ENCODE measurements at regions not wholly inside any gene's neighbourhood (a gene's known extent, or its start where the extent isn't known, plus 50 kb on each side); places are given as distances from the start of the nearest gene placed in this dataset.

DNA sequence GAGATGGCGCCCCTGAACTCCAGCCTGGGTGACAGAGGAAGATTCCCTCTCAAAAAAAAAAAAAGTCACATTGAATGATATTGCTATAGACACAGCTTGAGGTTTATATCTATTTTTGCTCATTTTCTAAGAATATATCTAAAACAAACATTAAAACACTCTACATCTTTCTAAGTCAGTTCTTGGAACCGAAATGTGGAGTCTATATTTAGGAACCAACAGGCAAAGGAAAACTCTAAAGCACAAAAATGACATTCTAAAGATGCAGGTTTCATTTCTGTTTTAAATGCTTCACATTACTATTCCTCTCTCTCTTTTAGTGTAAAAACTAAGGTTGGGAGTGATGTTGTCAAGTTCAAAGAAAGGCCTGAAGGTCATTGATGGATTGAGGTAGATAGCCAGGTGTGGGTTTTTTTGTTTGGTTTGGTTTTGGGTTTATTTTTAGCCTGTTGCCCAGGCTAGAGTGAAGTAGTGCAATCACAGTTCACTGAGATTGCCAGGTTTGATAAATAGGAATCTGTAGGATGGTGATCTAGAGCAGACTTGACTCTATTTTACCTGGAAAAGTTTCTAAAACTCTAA, 194.0 kb upstream of the RBBP8 start:
- H3K27ac ChIP-seq, result no peak overlapping the region
- no peak for DNase-seq (ENCODE audit: low spot score)
- no peaks in the 10 kb centered on the region for H3K27me3 ChIP-seq
- no peaks in the 10 kb centered on the region for H3K9me3 ChIP-seq
- no peaks in the 10 kb centered on the region for H3K4me1 ChIP-seq
- no peak overlapping the region for H3K4me3 ChIP-seq
- no peak for TF ChIP-seq CTCF (IDR thresholded peaks at IDR 0.05)
- no peaks in the 10 kb centered on the region for H3K36me3 ChIP-seq

GRCh38 chr18:22739789-22740188, 193.3 kb upstream of the RBBP8 start:
- Histone ChIP-seq H3K9me3 (no peaks in the 10 kb centered on the region), H3K4me3 (no peak overlapping the region), H3K4me1 (no peaks in the 10 kb centered on the region), H3K27me3 (no peaks in the 10 kb centered on the region), H3K36me3 (no peaks in the 10 kb centered on the region), H3K27ac (no peak overlapping the region)
- TF ChIP-seq CTCF (IDR thresholded peaks at IDR 0.05), result no peak
- DNase-seq (ENCODE audit: low spot score), result no peak

GRCh38 chr18:22741318-22741717, 191.8 kb upstream of the RBBP8 start:
- no peak overlapping the region for H3K4me3 ChIP-seq
- H3K27ac ChIP-seq, result no peak overlapping the region
- no peaks in the 10 kb centered on the region for H3K27me3 ChIP-seq
- no peak for TF ChIP-seq CTCF (IDR thresholded peaks at IDR 0.05)
- no peaks in the 10 kb centered on the region for H3K36me3 ChIP-seq
- no peaks in the 10 kb centered on the region for H3K4me1 ChIP-seq
- no peaks in the 10 kb centered on the region for H3K9me3 ChIP-seq
- no peak for DNase-seq (ENCODE audit: low spot score)

DNA sequence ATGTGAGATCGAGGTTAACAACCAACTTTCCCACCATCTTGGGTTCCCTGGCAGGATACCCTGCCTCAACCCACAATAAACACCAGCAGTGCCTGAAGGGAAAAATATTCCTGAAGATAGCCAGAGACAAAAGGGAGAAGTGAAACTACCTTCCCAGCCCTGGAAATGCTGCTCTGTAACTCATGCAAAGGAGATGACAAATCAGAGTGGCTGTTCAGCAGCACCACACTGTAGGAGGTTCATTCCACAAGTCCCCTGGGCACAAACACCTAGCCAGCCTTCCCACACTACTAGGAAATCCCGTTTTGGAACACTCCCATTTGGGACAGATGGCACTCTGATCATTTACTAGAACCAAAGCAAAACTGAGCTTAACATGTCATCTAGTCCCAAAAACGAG, 190.7 kb upstream of the RBBP8 start:
- Histone ChIP-seq H3K4me1 (no peaks in the 10 kb centered on the region), H3K4me3 (no peak overlapping the region), H3K27ac (no peak overlapping the region), H3K27me3 (no peaks in the 10 kb centered on the region), H3K9me3 (no peaks in the 10 kb centered on the region), H3K36me3 (no peaks in the 10 kb centered on the region)
- no peak for DNase-seq (ENCODE audit: low spot score)
- no peak for TF ChIP-seq CTCF (IDR thresholded peaks at IDR 0.05)

DNA sequence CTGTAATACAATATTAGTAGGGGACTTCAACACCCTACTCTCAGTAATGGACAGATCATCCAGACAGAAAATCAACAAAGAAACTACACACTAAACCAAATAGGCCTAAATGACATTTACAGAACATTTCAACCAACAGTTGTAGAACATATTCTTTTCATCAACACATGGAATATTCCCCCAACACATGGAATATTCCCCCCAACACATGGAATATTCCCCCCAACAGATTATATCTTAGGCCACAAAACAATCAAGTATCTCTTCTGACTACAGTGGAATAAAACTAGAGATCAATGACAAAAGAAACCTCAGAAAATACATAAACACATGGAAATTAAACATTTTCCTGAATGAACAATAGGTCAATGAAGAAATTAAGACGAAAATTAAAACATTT, 187.2 kb upstream of the RBBP8 start:
- H3K4me1 ChIP-seq, result no peaks in the 10 kb centered on the region
- no peaks in the 10 kb centered on the region for H3K27me3 ChIP-seq
- TF ChIP-seq CTCF (IDR thresholded peaks at IDR 0.05), result no peak
- no peak overlapping the region for H3K4me3 ChIP-seq
- no peaks in the 10 kb centered on the region for H3K9me3 ChIP-seq
- DNase-seq (ENCODE audit: low spot score), result no peak
- no peak overlapping the region for H3K27ac ChIP-seq
- no peaks in the 10 kb centered on the region for H3K36me3 ChIP-seq

DNA sequence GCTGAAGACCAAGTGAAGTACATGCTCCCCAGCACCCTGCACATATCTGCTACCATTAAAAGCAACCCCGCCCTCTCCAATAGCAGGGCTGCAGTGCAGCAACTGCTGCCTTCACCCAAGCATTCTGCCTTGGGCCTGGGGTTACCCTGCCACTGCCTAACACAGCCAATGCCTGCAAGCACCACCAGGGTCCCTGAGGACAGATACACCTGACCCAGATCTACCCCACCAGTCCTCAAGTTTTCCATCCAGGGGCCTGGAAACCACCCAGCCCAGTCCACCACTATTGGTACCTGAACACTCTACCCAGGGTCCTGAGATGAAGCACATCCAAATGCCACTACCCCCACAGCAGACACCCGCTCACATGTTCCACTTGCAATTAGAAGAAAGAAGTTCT, 181.1 kb upstream of the RBBP8 start:
- no peak for TF ChIP-seq CTCF (IDR thresholded peaks at IDR 0.05)
- H3K27ac ChIP-seq, result no peak overlapping the region
- DNase-seq (ENCODE audit: low spot score), result no peak

More for the DNA sequence above, 181.1 kb upstream of the RBBP8 start:
- H3K9me3 ChIP-seq, result no peaks in the 10 kb centered on the region
- peaks cover 0 to 8% of the 10 kb centered on the region in 2 donors for H3K4me1 ChIP-seq
- H3K36me3 ChIP-seq, result no peaks in the 10 kb centered on the region
- H3K27me3 ChIP-seq, result no peaks in the 10 kb centered on the region
- no peak overlapping the region for H3K4me3 ChIP-seq
